Activated B cell treated with CpG ODN at 0.5 μM for 24 hours (primary cell): ENCODE measurements at regions not wholly inside any gene's neighbourhood (a gene's known extent, or its start where the extent isn't known, plus 50 kb on each side); places are given as distances from the start of the nearest gene placed in this dataset.

Experiments used
- ATAC-seq: fragments of 200-7000 bp; cut with Tn5 transposase; one replicate; pipeline ENCODE4 v1.10.0; 2021; ENCODE audit warnings: low read depth, mild to moderate bottlenecking, moderate library complexity
- CTCF ChIA-PET: fragments of 350-600 bp; sonication (Branson Sonifier 250); formaldehyde crosslinking; loops from one replicate; lab custom pipeline; 2021; ENCODE audit warnings: antibody characterized with exemption; lab: Charles Lee
- POLR2A ChIA-PET: fragments of 350-600 bp; sonication (Branson Sonifier 250); formaldehyde crosslinking; loops from one replicate; lab custom pipeline; 2021; ENCODE audit warnings: antibody characterized with exemption; lab: Charles Lee
- DNase-seq: peaks from one replicate; pipeline ENCODE4 v3.0.0; 2022
- H3K27ac Mint-ChIP-seq: one replicate; pipeline ENCODE4 v1.8.0; 2020; ENCODE audit warnings: mixed read lengths
- H3K27me3 Mint-ChIP-seq: one replicate; pipeline ENCODE4 v1.8.0; 2021; ENCODE audit warnings: mixed read lengths
- H3K36me3 Mint-ChIP-seq: one replicate; pipeline ENCODE4 v1.8.0; 2021; ENCODE audit warnings: low read depth, mixed read lengths
- H3K4me1 Mint-ChIP-seq: one replicate; pipeline ENCODE4 v1.8.0; 2021; ENCODE audit warnings: mixed read lengths
- H3K4me3 Mint-ChIP-seq: one replicate; pipeline ENCODE4 v1.8.0; 2020; ENCODE audit warnings: mild to moderate bottlenecking, mixed read lengths
- H3K9me3 Mint-ChIP-seq: one replicate; pipeline ENCODE4 v1.8.0; 2020; ENCODE audit warnings: mixed read lengths
- CTCF ChIP-seq: fragments of 200-600 bp; IDR thresholded peaks from one replicate; pipeline ENCODE4 v1.8.0; 2022; ENCODE audit warnings: antibody characterized with exemption, mild to moderate bottlenecking
- intact Hi-C: fragments of 100-400 bp; cut with micrococcal nuclease; formaldehyde crosslinking; loops from one replicate; pipeline ENCODE4 v1.15.1; 2024

- intact Hi-C loops, result no loop called here
- Mint-ChIP-seq H3K27me3 (no peaks in the 10 kb centered on the region), H3K9me3 (no peaks in the 10 kb centered on the region), H3K27ac (no peak overlapping the region), H3K36me3 (no peaks in the 10 kb centered on the region), H3K4me3 (no peak overlapping the region), H3K4me1 (no peaks in the 10 kb centered on the region)
- ChIA-PET POLR2A (no interaction called here), CTCF (no interaction called here)
- ATAC-seq (no peak), DNase-seq (no peak)
- no peak for TF ChIP-seq CTCF
These were observed 190.1 kb upstream of the VGLL2 start for GRCh38 chr6:117075218-117075617.

- ChIA-PET CTCF (no interaction called here), POLR2A (no interaction called here)
- no peak for ATAC-seq
- Mint-ChIP-seq H3K36me3 (no peaks in the 10 kb centered on the region), H3K9me3 (no peaks in the 10 kb centered on the region), H3K4me3 (no peak overlapping the region), H3K27ac (no peak overlapping the region), H3K4me1 (no peaks in the 10 kb centered on the region), H3K27me3 (no peaks in the 10 kb centered on the region)
- TF ChIP-seq CTCF, result no peak
- intact Hi-C loops, result no loop called here
- no peak for DNase-seq
These were observed 189.3 kb upstream of the VGLL2 start for GRCh38 chr6:117076076-117076475.

- intact Hi-C loops, result no loop called here
- DNase-seq, result no peak
- TF ChIP-seq CTCF, result no peak
- CTCF ChIA-PET, result no interaction called here
- POLR2A ChIA-PET, result no interaction called here
- Mint-ChIP-seq H3K27me3 (no peaks in the 10 kb centered on the region), H3K27ac (no peak overlapping the region), H3K36me3 (no peaks in the 10 kb centered on the region), H3K9me3 (no peaks in the 10 kb centered on the region), H3K4me3 (no peak overlapping the region), H3K4me1 (no peaks in the 10 kb centered on the region)
- no peak for ATAC-seq
These were observed 188.1 kb upstream of the VGLL2 start for GRCh38 chr6:117077300-117077699.

- Mint-ChIP-seq H3K4me1 (no peaks in the 10 kb centered on the region), H3K27ac (no peak overlapping the region), H3K4me3 (no peak overlapping the region), H3K27me3 (no peaks in the 10 kb centered on the region), H3K36me3 (no peaks in the 10 kb centered on the region), H3K9me3 (peaks cover 2% of the 10 kb centered on the region)
- DNase-seq (no peak), ATAC-seq (no peak)
- ChIA-PET POLR2A (no interaction called here), CTCF (no interaction called here)
- intact Hi-C loops, result no loop called here
- TF ChIP-seq CTCF, result no peak
These were observed 186.7 kb upstream of the VGLL2 start for GRCh38 chr6:117078624-117079023.

GRCh38 chr6:117079951-117080350 is 185.4 kb upstream of the VGLL2 start:
- Mint-ChIP-seq H3K4me3 (no peak overlapping the region), H3K27me3 (no peaks in the 10 kb centered on the region), H3K27ac (no peak overlapping the region), H3K36me3 (no peaks in the 10 kb centered on the region), H3K4me1 (no peaks in the 10 kb centered on the region), H3K9me3 (peaks cover 4% of the 10 kb centered on the region)
- ChIA-PET POLR2A (no interaction called here), CTCF (no interaction called here)
- TF ChIP-seq CTCF, result no peak
- ATAC-seq (no peak), DNase-seq (no peak)
- intact Hi-C loops, result no loop called here
